HepG2 (cell line): ENCODE measurements at regions not wholly inside any gene's neighbourhood (a gene's known extent, or its start where the extent isn't known, plus 50 kb on each side); places are given as distances from the start of the nearest gene placed in this dataset.

Experiments used
- ATAC-seq: fragments of 200-7000 bp; cut with Tn5 transposase; 3 replicates; pipeline ENCODE4 v1.9.1; 2020; ENCODE audit warnings: mild to moderate bottlenecking, moderate library complexity
- BruUV-seq: library from RNA; stranded (reverse); fragments of 400-500 nt; replicated peaks from 2 replicates; lab custom pipeline; 2021; lab: Mats Ljungman, UMichigan
- CTCF ChIA-PET: fragments of 300-600 bp; formaldehyde crosslinking; extraction: SDS; loops from one replicate; lab custom pipeline; 2021; ENCODE audit warnings: low total read pairs, inconsistent platforms, low intra/inter-chr PET ratio; lab: Yijun Ruan, JAX
- POLR2A ChIA-PET: fragments of 350-600 bp; sonication (Branson Sonifier 250); formaldehyde crosslinking; loops from one replicate; lab custom pipeline; 2020; ENCODE audit warnings: antibody characterized with exemption, inconsistent platforms; lab: Yijun Ruan, JAX
- DNase-seq: peaks from one replicate; pipeline ENCODE4 v3.0.0-alpha.2; 2015; ENCODE audit warnings: low spot score
- FAIRE-seq: peaks from 3 replicates; lab custom pipeline; 2011; peaks lifted over from hg19 to GRCh38; lab: Jason Lieb, UNC
- H2AFZ ChIP-seq: one replicate; pipeline ENCODE4 v1.6.1; 2011; ENCODE audit warnings: low read length, inconsistent platforms
- H3K27ac ChIP-seq: fragments of 300-600 bp; 3 replicates; pipeline ENCODE4 v1.8.0; 2011; ENCODE audit warnings: mixed run types, mild to moderate bottlenecking, mixed read lengths, low read length, inconsistent platforms; ENCODE audit not compliant: insufficient read depth; ENCODE audit errors: extremely low read length
- H3K27me3 ChIP-seq, 2 experiments: fragments of 200-600 bp in 1 of 2; 2 replicates in 1 of 2; 3 replicates in 1 of 2; pipeline versions ENCODE4 v1.6.0 to v1.8.0; 2011; ENCODE audit warnings: low read length in 2 of 2, mild to moderate bottlenecking in 2 of 2, moderate library complexity in 2 of 2, inconsistent platforms in 1 of 2; ENCODE audit not compliant: insufficient read depth in 2 of 2, control insufficient read depth in 1 of 2
- H3K36me3 ChIP-seq, 2 experiments: fragments of 200-600 bp in 1 of 2; replicated peaks in 1 of 2; 2 replicates in 1 of 2; 3 replicates in 1 of 2; pipeline versions ENCODE4 v1.5.1 to v1.8.0; 2011; ENCODE audit warnings: low read length in 2 of 2, inconsistent platforms in 1 of 2; ENCODE audit not compliant: insufficient read depth in 2 of 2, control insufficient read depth in 1 of 2
- H3K4me1 ChIP-seq: 2 replicates; pipeline ENCODE4 v1.5.1; 2012; ENCODE audit warnings: low read length, inconsistent platforms; ENCODE audit not compliant: insufficient read depth
- H3K4me2 ChIP-seq: 2 replicates; pipeline ENCODE4 v1.6.0; 2011; ENCODE audit warnings: low read depth, low read length, inconsistent platforms
- H3K4me3 ChIP-seq, 3 experiments: fragments of 200-600 bp in 1 of 3; sonication (generic), shearing (Covaris generic) in 1 of 3; replicated peaks in 1 of 3; 2 replicates each; pipeline ENCODE4 v1.5.1; 2011 to 2016; ENCODE audit warnings: low read length in 3 of 3, inconsistent platforms in 2 of 3, low read depth in 2 of 3, mild to moderate bottlenecking in 2 of 3, control low read depth in 1 of 3, mixed read lengths in 1 of 3; ENCODE audit not compliant: insufficient read depth in 1 of 3
- H3K79me2 ChIP-seq: one replicate; pipeline ENCODE4 v1.6.1; 2011; ENCODE audit warnings: low read length, inconsistent platforms; ENCODE audit not compliant: insufficient read depth
- H3K9ac ChIP-seq: 2 replicates; pipeline ENCODE4 v1.6.0; 2011; ENCODE audit warnings: mild to moderate bottlenecking, low read depth, low read length, inconsistent platforms; ENCODE audit not compliant: insufficient read depth
- H3K9me3 ChIP-seq: 2 replicates; pipeline ENCODE4 v1.5.1; 2012; ENCODE audit warnings: mild to moderate bottlenecking, low read length
- H4K20me1 ChIP-seq: 2 replicates; pipeline ENCODE4 v1.6.0; 2011; ENCODE audit warnings: inconsistent platforms, mild to moderate bottlenecking, low read length, moderate library complexity; ENCODE audit not compliant: insufficient read depth
- AGO1 ChIP-seq: fragments of 200-400 bp; formaldehyde crosslinking; IDR thresholded peaks from 2 replicates; pipeline ENCODE4 v1.6.1; 2017; ENCODE audit warnings: mild to moderate bottlenecking, low read depth, low read length, moderate library complexity; ENCODE audit not compliant: poor library complexity, severe bottlenecking
- ETV5 ChIP-seq: IDR thresholded peaks from 2 replicates; pipeline ENCODE4 v1.6.1; 2018; ENCODE audit warnings: missing biosample characterization, missing genetic modification reagents, inconsistent platforms, borderline replicate concordance
- GATAD2A ChIP-seq: IDR thresholded peaks from 2 replicates; pipeline ENCODE4 v1.6.1; 2016
- GLI4 ChIP-seq: sonication (generic); formaldehyde crosslinking; IDR thresholded peaks from 2 replicates; pipeline ENCODE4 v1.5.1; 2020; ENCODE audit warnings: missing genetic modification reagents, mild to moderate bottlenecking, moderate library complexity, borderline replicate concordance
- HES4 ChIP-seq: sonication (generic); formaldehyde crosslinking; IDR thresholded peaks from 2 replicates; pipeline ENCODE4 v1.9.0; 2021; ENCODE audit warnings: mild to moderate bottlenecking, missing genetic modification reagents, borderline replicate concordance
- HNRNPLL ChIP-seq: fragments of 200-400 bp; formaldehyde crosslinking; IDR thresholded peaks from 2 replicates; pipeline ENCODE4 v1.6.1; 2017; ENCODE audit warnings: mild to moderate bottlenecking, low read depth, low read length; ENCODE audit not compliant: poor library complexity, severe bottlenecking
- KDM1A ChIP-seq: IDR thresholded peaks from 2 replicates; pipeline ENCODE4 v1.6.1; 2016; ENCODE audit warnings: missing compliant biosample characterization
- KDM4B ChIP-seq: sonication (generic); formaldehyde crosslinking; IDR thresholded peaks from 2 replicates; pipeline ENCODE4 v1.4.0; 2020; ENCODE audit warnings: missing genetic modification reagents
- PAWR ChIP-seq: sonication (generic); formaldehyde crosslinking; IDR thresholded peaks from 2 replicates; pipeline ENCODE4 v1.4.0; 2020; ENCODE audit warnings: missing genetic modification reagents, mild to moderate bottlenecking, borderline replicate concordance
- PHB2 ChIP-seq: fragments of 450-650 bp; IDR thresholded peaks from 2 replicates; pipeline ENCODE4 v1.6.1; 2018; ENCODE audit not compliant: partially characterized antibody
- SALL2 ChIP-seq: sonication (generic); formaldehyde crosslinking; IDR thresholded peaks from 2 replicates; pipeline ENCODE4 v1.8.1; 2023; ENCODE audit warnings: mild to moderate bottlenecking, missing genetic modification reagents, inconsistent platforms
- SRY ChIP-seq: sonication (generic); formaldehyde crosslinking; IDR thresholded peaks from 2 replicates; pipeline ENCODE4 v1.8.0; 2022; ENCODE audit warnings: mild to moderate bottlenecking, missing genetic modification reagents
- SSRP1 ChIP-seq: IDR thresholded peaks from 2 replicates; pipeline ENCODE4 v1.6.1; 2016; ENCODE audit warnings: control low read depth
- ZNF138 ChIP-seq: sonication (generic); formaldehyde crosslinking; IDR thresholded peaks from 2 replicates; pipeline ENCODE4 v1.5.0; 2020; ENCODE audit warnings: mild to moderate bottlenecking, low read depth, missing genetic modification reagents
- ZNF550 ChIP-seq: sonication (generic); formaldehyde crosslinking; IDR thresholded peaks from 2 replicates; pipeline ENCODE4 v1.4.0; 2020; ENCODE audit warnings: mild to moderate bottlenecking, missing genetic modification reagents, borderline replicate concordance
- ZNF576 ChIP-seq: sonication (generic); formaldehyde crosslinking; IDR thresholded peaks from 2 replicates; pipeline ENCODE4 v1.4.0; 2020; ENCODE audit warnings: mild to moderate bottlenecking, missing genetic modification reagents
- ZNF777 ChIP-seq: sonication (generic); formaldehyde crosslinking; IDR thresholded peaks from 2 replicates; pipeline ENCODE4 v1.4.0; 2020; ENCODE audit warnings: missing genetic modification reagents
- ZNF781 ChIP-seq: sonication (generic); formaldehyde crosslinking; IDR thresholded peaks from 2 replicates; pipeline ENCODE4 v1.5.1; 2020; ENCODE audit warnings: borderline replicate concordance, mild to moderate bottlenecking, missing genetic modification reagents; ENCODE audit errors: not compliant biosample characterization
- WGBS: methylation state at CpG from one replicate; pipeline ENCODE4 v1.1.6; 2017; ENCODE audit warnings: low lambda C conversion rate; 5-methylcytosine and 5-hydroxymethylcytosine counted together
- in situ Hi-C: cut with HindIII; loops from 2 replicates; pipeline ENCODE4 v1.10.0; 2017; ENCODE audit warnings: low pct_unique_long_range_greater_than_20kb; ENCODE audit not compliant: extremely low pct_ligation_motif_present
- intact Hi-C: fragments of 100-400 bp; cut with micrococcal nuclease; formaldehyde crosslinking; loops from one replicate; pipeline ENCODE4 v1.10.0; 2022; ENCODE audit not compliant: unreplicated experiment

GRCh38 chr1:232110281-232111090 is 483.9 kb downstream of the DISC1 start:
- H2AFZ ChIP-seq, result no peak overlapping the region
- H3K4me3 ChIP-seq, result no peak overlapping the region
- ATAC-seq (no peak), FAIRE-seq (no peak), DNase-seq (no peak)
- ChIA-PET POLR2A (no interaction called here), CTCF (no interaction called here)
- no peaks in the 10 kb centered on the region for H3K4me1 ChIP-seq
- H3K79me2 ChIP-seq, result no peaks in the 10 kb centered on the region
- H3K9ac ChIP-seq, result no peak overlapping the region
- H4K20me1 ChIP-seq, result no peaks in the 10 kb centered on the region
- H3K27me3 ChIP-seq, result peaks cover 0 to 5% of the 10 kb centered on the region in 2 experiments; a peak in 1 of 5 replicates
- H3K9me3 ChIP-seq, result no peaks in the 10 kb centered on the region
- intact Hi-C loops (no loop called here), in situ Hi-C loops (no loop called here)
- no peak overlapping the region for H3K27ac ChIP-seq
- no TSS peak for BruUV-seq
- no peaks in the 10 kb centered on the region for H3K36me3 ChIP-seq
- TF ChIP-seq PAWR (CRISPR knock-in tag), result no peak
- TF ChIP-seq ZNF576 (CRISPR knock-in tag), result no peak
- TF ChIP-seq SRY (CRISPR knock-in tag), result no peak
- no peak for TF ChIP-seq AGO1
- no peak for TF ChIP-seq ZNF777 (CRISPR knock-in tag)
- no peak for TF ChIP-seq ETV5 (CRISPR knock-in tag)
- TF ChIP-seq ZNF138 (CRISPR knock-in tag), result no peak
- TF ChIP-seq HES4 (CRISPR knock-in tag), result no peak
- no peak for TF ChIP-seq GATAD2A (CRISPR knock-in tag)
- no peak for TF ChIP-seq ZNF781 (CRISPR knock-in tag)
- no peak for TF ChIP-seq HNRNPLL
- TF ChIP-seq KDM4B (CRISPR knock-in tag), result no peak
- TF ChIP-seq SSRP1 (CRISPR knock-in tag), result no peak
- no peak for TF ChIP-seq GLI4 (CRISPR knock-in tag)
- no peak for TF ChIP-seq PHB2
- no peak for TF ChIP-seq KDM1A (CRISPR knock-in tag)
- no peak for TF ChIP-seq ZNF550 (CRISPR knock-in tag)
- no peak for TF ChIP-seq SALL2 (CRISPR knock-in tag)
- 30% methylated on average over 12 of the region's 14 CpGs for WGBS
- H3K4me2 ChIP-seq, result no peak overlapping the region
